GM23248 (cell line): ENCODE measurements at regions not wholly inside any gene's neighbourhood (a gene's known extent, or its start where the extent isn't known, plus 50 kb on each side); places are given as distances from the start of the nearest gene placed in this dataset.

Experiments
- EZH2 ChIP-seq: fragments of 200-600 bp; sonication (generic); IDR thresholded peaks from 2 replicates; pipeline ENCODE4 v1.6.1; 2018; ENCODE audit warnings: antibody characterized with exemption, mild to moderate bottlenecking; ENCODE audit not compliant: insufficient read depth, poor library complexity, severe bottlenecking
- EZH2phosphoT487 ChIP-seq: fragments of 200-600 bp; sonication (generic); IDR thresholded peaks from 2 replicates; pipeline ENCODE4 v1.6.1; 2018; ENCODE audit warnings: antibody characterized with exemption, moderate library complexity, mild to moderate bottlenecking, low read depth; ENCODE audit not compliant: insufficient read depth

DNA sequence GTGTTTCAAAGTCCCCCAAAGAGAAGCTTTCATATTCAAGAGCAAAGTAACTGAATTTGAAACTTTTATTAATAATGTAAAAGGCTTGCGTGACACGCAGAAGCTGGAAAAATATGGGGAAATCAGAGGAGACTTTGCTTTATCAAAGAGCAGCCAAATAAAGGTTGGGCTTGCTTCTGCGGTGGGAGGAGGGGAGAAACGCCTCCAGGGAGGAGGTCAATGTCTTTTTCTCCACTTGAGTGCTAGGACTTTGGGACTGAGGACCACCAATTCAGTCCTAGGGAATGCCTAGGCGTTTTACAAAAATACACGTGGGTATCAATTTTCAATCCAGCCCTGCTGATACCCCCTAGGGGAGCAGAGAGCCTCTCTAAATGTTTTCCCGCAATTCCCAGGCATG is 60.9 kb upstream of the FZD10 start:
- no peak for TF ChIP-seq EZH2
- TF ChIP-seq EZH2phosphoT487, result no peak
